Keratinocyte (primary cell): ENCODE measurements at regions not wholly inside any gene's neighbourhood (a gene's known extent, or its start where the extent isn't known, plus 50 kb on each side); places are given as distances from the start of the nearest gene placed in this dataset.

Experiments
- DNase-seq: peaks from one replicate; pipeline ENCODE4 v3.0.0-alpha.2; 2011; ENCODE audit warnings: low read depth, missing footprints, low spot score
- FAIRE-seq: peaks from 2 replicates; lab custom pipeline; 2011; peaks lifted over from hg19 to GRCh38; lab: Jason Lieb, UNC
- H2AFZ ChIP-seq: 2 replicates; pipeline ENCODE4 v1.6.0; 2012; ENCODE audit warnings: low read length, control low read depth, inconsistent platforms; ENCODE audit not compliant: control insufficient read depth
- H3K27ac ChIP-seq: 2 replicates; pipeline ENCODE4 v1.5.1; 2011; ENCODE audit warnings: low read length; ENCODE audit not compliant: control insufficient read depth, insufficient read depth
- H3K27me3 ChIP-seq: 3 replicates; pipeline ENCODE4 v1.6.0; 2011; ENCODE audit warnings: low read length; ENCODE audit not compliant: control insufficient read depth, insufficient read depth; ENCODE audit errors: extremely low read depth
- H3K36me3 ChIP-seq, 2 experiments: 2 replicates in 1 of 2; 3 replicates in 1 of 2; pipeline ENCODE4 v1.5.1; 2011; ENCODE audit warnings: low read length in 2 of 2, mild to moderate bottlenecking in 1 of 2; ENCODE audit not compliant: control insufficient read depth in 2 of 2, insufficient read depth in 2 of 2; ENCODE audit errors: extremely low read depth in 1 of 2
- H3K4me1 ChIP-seq: 3 replicates; pipeline ENCODE4 v1.5.1; 2011; ENCODE audit warnings: low read length; ENCODE audit not compliant: control insufficient read depth, insufficient read depth; ENCODE audit errors: extremely low read depth
- H3K4me2 ChIP-seq: 3 replicates; pipeline ENCODE4 v1.6.0; 2011; ENCODE audit warnings: low read depth, low read length; ENCODE audit not compliant: control insufficient read depth, insufficient read depth; ENCODE audit errors: extremely low read depth
- H3K4me3 ChIP-seq, 3 experiments: fragments of 200-600 bp in 1 of 3; sonication (generic) in 1 of 3; 2 replicates in 2 of 3; 3 replicates in 1 of 3; pipeline ENCODE4 v1.5.1; 2011 to 2016; ENCODE audit warnings: low read length in 3 of 3, mild to moderate bottlenecking in 3 of 3, control low read depth in 2 of 3, inconsistent platforms in 1 of 3, low read depth in 1 of 3, mixed read lengths in 1 of 3, mixed run types in 1 of 3, moderate library complexity in 1 of 3; ENCODE audit not compliant: control insufficient read depth in 2 of 3, insufficient read depth in 2 of 3; ENCODE audit errors: extremely low read depth in 1 of 3
- H3K79me2 ChIP-seq: 2 replicates; pipeline ENCODE4 v1.6.0; 2012; ENCODE audit warnings: low read length; ENCODE audit not compliant: control insufficient read depth, insufficient read depth
- H3K9ac ChIP-seq: 3 replicates; pipeline ENCODE4 v1.6.0; 2011; ENCODE audit warnings: low read length; ENCODE audit not compliant: control insufficient read depth, insufficient read depth; ENCODE audit errors: extremely low read depth
- H3K9me1 ChIP-seq: 3 replicates; pipeline ENCODE4 v1.6.0; 2011; ENCODE audit warnings: low read length; ENCODE audit not compliant: control insufficient read depth, insufficient read depth; ENCODE audit errors: extremely low read depth
- H3K9me3 ChIP-seq: 2 replicates; pipeline ENCODE4 v1.5.1; 2012; ENCODE audit warnings: low read depth, low read length; ENCODE audit not compliant: control insufficient read depth
- H4K20me1 ChIP-seq: 3 replicates; pipeline ENCODE4 v1.6.0; 2011; ENCODE audit warnings: low read length; ENCODE audit not compliant: control insufficient read depth, insufficient read depth; ENCODE audit errors: extremely low read depth
- CTCF ChIP-seq, 3 experiments: IDR thresholded peaks in 1 of 3; conservative IDR thresholded peaks in 1 of 3; optimal IDR thresholded peaks in 1 of 3; 2 replicates in 2 of 3; 3 replicates in 1 of 3; pipeline versions ENCODE3 to v1.5.1; 2011; ENCODE audit warnings: low read length in 3 of 3, mild to moderate bottlenecking in 3 of 3, moderate library complexity in 2 of 3, control low read depth in 1 of 3, inconsistent platforms in 1 of 3; ENCODE audit not compliant: insufficient read depth in 2 of 3; ENCODE audit errors: extremely low read depth in 1 of 3
- EZH2 ChIP-seq: IDR thresholded peaks from one replicate; pipeline ENCODE4 v1.6.1; 2012; ENCODE audit warnings: inconsistent platforms, mild to moderate bottlenecking, low read length, moderate library complexity
- dilution Hi-C: fragments of 300-500 bp; cut with MboI; formaldehyde crosslinking; loops from one replicate; pipeline ENCODE4 v1.7.0; 2020; ENCODE audit warnings: low sequenced_read_pairs; ENCODE audit not compliant: extremely low pct_ligation_motif_present

DNA sequence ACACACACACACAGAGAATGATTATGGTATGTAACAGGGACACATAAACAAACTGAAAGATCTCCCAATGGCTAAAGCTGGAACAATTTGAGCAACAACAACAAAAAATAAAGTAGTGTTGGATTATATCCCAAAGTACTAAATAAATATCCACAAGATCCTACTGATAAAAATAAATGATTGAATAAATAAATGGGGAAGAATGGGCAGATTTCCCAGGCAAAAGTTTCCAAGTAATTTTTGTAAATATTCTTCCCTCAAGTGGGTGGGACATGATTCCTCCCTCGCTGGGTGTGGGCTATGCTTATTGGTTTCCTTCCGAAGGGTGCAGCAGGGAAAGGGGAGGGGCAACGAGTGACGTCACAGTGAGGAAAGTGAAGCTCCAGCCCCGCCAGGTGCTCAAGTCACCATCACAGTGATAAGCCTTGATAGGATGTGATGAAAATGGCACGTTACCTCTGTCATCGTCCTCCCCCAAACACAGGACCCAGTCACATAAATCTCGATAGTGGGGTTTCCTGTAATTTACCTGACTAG, 295.3 kb downstream of the DRD1 start:
- Histone ChIP-seq H3K9ac (no peak overlapping the region), H3K27me3 (no peaks in the 10 kb centered on the region), H3K27ac (no peak overlapping the region), H3K4me2 (no peak overlapping the region), H3K4me1 (no peaks in the 10 kb centered on the region), H3K9me3 (no peaks in the 10 kb centered on the region), H3K36me3 (no peaks in the 10 kb centered on the region), H4K20me1 (no peaks in the 10 kb centered on the region), H3K79me2 (no peaks in the 10 kb centered on the region), H3K4me3 (no peak overlapping the region), H3K9me1 (no peaks in the 10 kb centered on the region), H2AFZ (no peak overlapping the region)
- dilution Hi-C loops = no loop called here
- FAIRE-seq (no peak), DNase-seq (no peak)
- no peak for TF ChIP-seq EZH2
- TF ChIP-seq CTCF (optimal IDR thresholded peaks at IDR 0.05 in 1 of 3, IDR thresholded peaks at IDR 0.05 in 1 of 3, conservative IDR thresholded peaks at IDR 0.05 in 1 of 3; ENCODE audit: extremely low read depth in 1 of 3, insufficient read depth in 2 of 3, low read length in 3 of 3) = no peak

DNA sequence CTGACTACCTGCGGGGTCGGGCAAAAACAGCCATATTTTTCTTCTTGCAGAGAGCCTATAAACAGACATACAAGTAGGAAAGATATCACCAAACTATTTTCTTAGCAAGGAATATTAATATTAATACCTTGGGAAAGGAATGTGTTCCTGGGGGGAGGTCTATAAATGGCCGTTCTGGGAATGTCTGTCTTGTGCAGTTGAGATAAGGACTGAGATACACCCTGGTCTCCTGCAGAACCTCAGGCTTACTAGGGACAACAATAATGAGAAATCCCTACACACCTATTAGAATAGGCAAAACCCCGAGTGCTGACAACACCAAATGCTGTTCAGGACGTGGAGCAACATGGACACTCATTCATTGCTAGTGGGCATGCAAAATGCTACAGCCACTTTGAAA, 297.2 kb downstream of the DRD1 start:
- H3K27me3 ChIP-seq = no peaks in the 10 kb centered on the region
- no peaks in the 10 kb centered on the region for H3K79me2 ChIP-seq
- no peak overlapping the region for H2AFZ ChIP-seq
- no peaks in the 10 kb centered on the region for H3K4me1 ChIP-seq
- no peaks in the 10 kb centered on the region for H3K9me3 ChIP-seq
- no peak overlapping the region for H3K4me3 ChIP-seq
- no peaks in the 10 kb centered on the region for H4K20me1 ChIP-seq
- no peak overlapping the region for H3K9ac ChIP-seq
- H3K9me1 ChIP-seq = no peaks in the 10 kb centered on the region
- no peaks in the 10 kb centered on the region for H3K36me3 ChIP-seq
- FAIRE-seq (no peak), DNase-seq (no peak)
- TF ChIP-seq CTCF (optimal IDR thresholded peaks at IDR 0.05 in 1 of 3, IDR thresholded peaks at IDR 0.05 in 1 of 3, conservative IDR thresholded peaks at IDR 0.05 in 1 of 3; ENCODE audit: extremely low read depth in 1 of 3, insufficient read depth in 2 of 3, low read length in 3 of 3) = no peak
- TF ChIP-seq EZH2 = no peak
- dilution Hi-C loops = no loop called here
- H3K4me2 ChIP-seq = no peak overlapping the region
- no peak overlapping the region for H3K27ac ChIP-seq
